ENCODE measurements at regions not wholly inside any gene's neighbourhood (a gene's known extent, or its start where the extent isn't known, plus 50 kb on each side); places are given as distances from the start of the nearest gene placed in this dataset.
"Not testable (repeated sequence)": the region's sequence is repeated elsewhere in the genome, so short reads cannot be mapped to it uniquely, and the experiment has no call there.

- no peak for DNase-seq
These were observed 1465.7 kb upstream of the DIAPH2 start for GRCh38 chrX:95218976-95219375.

- no peak for DNase-seq
These were observed 1436.3 kb upstream of the DIAPH2 start for GRCh38 chrX:95248386-95248785.

GRCh38 chrX:95290455-95290854 lies 1394.2 kb upstream of the DIAPH2 start:
- DNase-seq = no peak

GRCh38 chrX:95291561-95291960 lies 1393.1 kb upstream of the DIAPH2 start:
- DNase-seq = no peak

- peak; percentile 7 for DNase-seq
These were observed 1365.8 kb upstream of the DIAPH2 start for GRCh38 chrX:95318882-95319281.

- DNase-seq = no peak
These were observed 1359.5 kb upstream of the DIAPH2 start for GRCh38 chrX:95325185-95325584.

- no peak for DNase-seq
These were observed 1354.3 kb upstream of the DIAPH2 start for GRCh38 chrX:95330292-95330691.

- DNase-seq = no peak
These were observed 1352.1 kb upstream of the DIAPH2 start for GRCh38 chrX:95332530-95332929.

- DNase-seq = no peak
These were observed 1337.8 kb upstream of the DIAPH2 start for GRCh38 chrX:95346856-95347255.

GRCh38 chrX:95350774-95351488 lies 1333.7 kb upstream of the DIAPH2 start:
- DNase-seq = no peak

GRCh38 chrX:95367286-95367685 lies 1317.4 kb upstream of the DIAPH2 start:
- no peak for DNase-seq

- no peak for DNase-seq
These were observed 1301.8 kb upstream of the DIAPH2 start for GRCh38 chrX:95382799-95383198.

- DNase-seq = no peak
These were observed 1300.9 kb upstream of the DIAPH2 start for GRCh38 chrX:95383778-95384177.

GRCh38 chrX:95427389-95427788 lies 1257.3 kb upstream of the DIAPH2 start:
- DNase-seq = no peak

GRCh38 chrX:95435198-95435597 lies 1249.4 kb upstream of the DIAPH2 start:
- DNase-seq = no peak

GRCh38 chrX:95441836-95442235 lies 1242.8 kb upstream of the DIAPH2 start:
- no peak for DNase-seq

GRCh38 chrX:95484781-95485180 lies 1199.9 kb upstream of the DIAPH2 start:
- DNase-seq = no peak

GRCh38 chrX:95505721-95506120 lies 1178.9 kb upstream of the DIAPH2 start:
- DNase-seq = no peak

- no peak for DNase-seq
These were observed 1175.2 kb upstream of the DIAPH2 start for GRCh38 chrX:95509474-95509873.

GRCh38 chrX:95524018-95524417 lies 1160.6 kb upstream of the DIAPH2 start:
- not testable (repeated sequence) for DNase-seq

GRCh38 chrX:95536111-95536510 lies 1148.5 kb upstream of the DIAPH2 start:
- no peak for DNase-seq

- no peak for DNase-seq
These were observed 1148.0 kb upstream of the DIAPH2 start for GRCh38 chrX:95536661-95537060.

GRCh38 chrX:95539041-95539440 lies 1145.6 kb upstream of the DIAPH2 start:
- no peak for DNase-seq

- DNase-seq = not testable (repeated sequence)
These were observed 1135.1 kb upstream of the DIAPH2 start for GRCh38 chrX:95549552-95549951.

GRCh38 chrX:95585321-95585720 lies 1099.3 kb upstream of the DIAPH2 start:
- DNase-seq = no peak
